GM21723 (cell line): ENCODE measurements at regions not wholly inside any gene's neighbourhood (a gene's known extent, or its start where the extent isn't known, plus 50 kb on each side); places are given as distances from the start of the nearest gene placed in this dataset.
"Not testable (repeated sequence)": the region's sequence is repeated elsewhere in the genome, so short reads cannot be mapped to it uniquely, and the experiment has no call there.

Experiments
- ATAC-seq: cut with Tn5 transposase; IDR thresholded peaks from one replicate; pipeline ENCODE4 v1.9.1; 2021; ENCODE audit warnings: mild to moderate bottlenecking, moderate library complexity; ENCODE audit not compliant: unreplicated experiment

DNA sequence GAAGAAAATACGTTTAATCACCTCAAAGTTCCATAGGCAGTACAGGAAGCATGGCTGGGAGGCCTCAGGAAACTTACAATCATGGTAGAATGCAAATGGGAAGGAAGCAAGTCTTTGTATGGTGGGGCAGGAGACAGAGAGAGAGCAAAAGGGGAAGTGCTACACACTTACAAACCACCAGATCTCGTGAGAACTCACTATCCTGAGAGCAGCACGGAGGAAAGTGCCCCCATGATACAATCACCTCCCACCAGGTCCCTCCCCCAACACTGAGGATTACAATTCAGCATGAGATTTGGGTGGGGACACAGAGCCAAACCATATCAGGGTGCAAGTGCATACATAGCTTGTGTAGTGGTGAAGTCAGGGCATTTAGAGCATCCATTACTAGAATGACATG is 92.3 kb upstream of the ANKRD10 start:
- ATAC-seq = no peak

GRCh38 chr13:111006506-111007031 is 91.7 kb upstream of the ANKRD10 start:
- ATAC-seq = no peak

DNA sequence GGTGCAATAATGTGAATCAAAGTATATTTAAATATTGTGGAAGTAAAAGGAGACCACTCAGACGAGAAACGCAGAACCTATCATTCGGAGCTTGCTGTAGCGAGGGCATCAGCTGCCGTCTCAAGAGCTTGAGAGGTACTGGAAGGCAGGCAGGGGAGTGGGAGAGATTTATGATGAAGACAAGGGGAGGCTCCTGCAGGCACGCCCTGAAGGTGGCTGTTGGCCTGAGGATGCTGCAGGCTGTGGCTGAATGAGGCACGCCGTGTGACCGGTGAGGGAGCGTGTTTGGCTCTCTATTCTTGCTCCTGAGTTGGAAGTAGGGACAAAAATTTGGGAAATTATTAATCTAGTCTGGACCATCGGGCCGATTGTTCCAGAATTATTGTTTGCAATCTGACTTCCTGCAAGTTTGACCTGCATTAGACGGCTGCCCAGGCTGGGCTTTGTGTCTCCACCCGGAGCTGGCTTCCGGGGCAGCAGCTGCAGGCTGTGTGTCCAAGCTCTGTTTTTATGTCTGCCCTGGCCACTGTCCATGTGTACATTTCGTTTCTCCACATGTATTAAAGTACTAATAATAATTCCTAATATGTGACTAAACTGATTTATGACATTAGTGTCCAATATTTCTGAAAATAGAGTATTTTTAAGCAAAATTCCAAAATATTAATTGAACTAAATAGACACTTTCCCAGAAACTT is 91.1 kb upstream of the ANKRD10 start:
- no peak for ATAC-seq

- no peak for ATAC-seq
Observed at GRCh38 chr13:111005364-111005763, 90.5 kb upstream of the ANKRD10 start.

DNA sequence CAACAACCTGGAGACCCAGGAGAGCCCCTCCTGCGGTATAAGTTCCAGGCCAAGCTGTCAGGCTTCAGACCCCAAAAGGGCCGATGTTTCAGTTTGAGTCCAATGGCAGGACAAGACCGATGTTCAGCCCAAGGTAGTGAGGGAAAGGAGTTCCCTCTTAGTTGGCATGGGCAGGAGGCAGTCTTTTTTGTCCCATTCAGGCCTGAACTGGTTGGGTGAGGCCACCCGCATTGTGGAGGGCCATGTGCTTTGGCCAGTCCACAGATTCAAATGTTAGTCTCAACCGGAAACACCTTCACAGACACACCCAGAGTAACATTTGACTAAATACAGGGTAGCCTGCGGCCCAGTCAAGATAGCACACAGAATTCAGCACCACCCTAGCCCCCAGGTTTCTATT is 89.6 kb upstream of the ANKRD10 start:
- no peak for ATAC-seq

- no peak for ATAC-seq
Observed at GRCh38 chr13:111001636-111002035, 86.8 kb upstream of the ANKRD10 start.

- ATAC-seq = no peak
Observed at GRCh38 chr13:110993788-110994187, 78.9 kb upstream of the ANKRD10 start.

GRCh38 chr13:110991991-110992508 is 77.2 kb upstream of the ANKRD10 start:
- ATAC-seq = no peak

DNA sequence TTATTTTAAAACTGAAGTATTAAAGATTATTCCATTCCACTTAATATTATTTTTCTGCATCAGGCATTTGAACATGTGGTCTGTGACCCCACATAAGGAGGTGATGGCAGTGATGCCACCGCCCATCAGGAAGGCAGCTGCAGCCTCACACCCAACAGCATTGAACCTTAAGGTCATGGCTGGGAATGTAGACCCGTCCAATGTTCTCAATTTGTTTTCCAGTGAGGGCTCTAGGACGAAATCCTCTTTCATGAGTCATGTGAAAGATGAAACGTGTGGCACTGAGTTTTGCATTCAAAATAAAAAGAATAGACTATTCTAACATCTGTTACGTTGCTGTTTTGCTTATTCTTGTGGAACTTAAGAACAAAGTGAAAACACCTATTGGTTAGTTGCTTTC is 74.5 kb upstream of the ANKRD10 start:
- no peak for ATAC-seq

- ATAC-seq = no peak
Observed at GRCh38 chr13:110985541-110985940, 70.7 kb upstream of the ANKRD10 start.

DNA sequence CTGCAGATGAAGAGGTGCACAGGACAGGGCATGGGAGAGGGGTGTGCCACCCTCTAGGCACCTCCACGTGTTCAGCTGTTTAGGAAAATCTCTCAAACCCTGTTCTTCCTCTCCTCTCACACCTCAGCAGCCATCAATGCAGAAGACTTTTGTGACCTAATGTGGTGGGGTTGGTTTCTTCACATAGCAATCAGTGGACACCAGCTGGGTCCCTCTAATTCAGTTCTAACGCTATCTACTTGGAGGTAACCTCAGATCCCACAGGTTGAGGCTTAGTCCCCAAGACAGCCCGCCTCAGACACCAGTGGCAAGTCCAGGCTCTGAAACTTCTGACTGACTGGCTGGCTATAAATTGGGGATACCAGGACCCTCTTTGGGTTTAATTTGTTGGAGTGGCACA is 69.9 kb upstream of the ANKRD10 start:
- ATAC-seq = no peak

- no peak for ATAC-seq
Observed at GRCh38 chr13:110984381-110984780, 69.5 kb upstream of the ANKRD10 start.

DNA sequence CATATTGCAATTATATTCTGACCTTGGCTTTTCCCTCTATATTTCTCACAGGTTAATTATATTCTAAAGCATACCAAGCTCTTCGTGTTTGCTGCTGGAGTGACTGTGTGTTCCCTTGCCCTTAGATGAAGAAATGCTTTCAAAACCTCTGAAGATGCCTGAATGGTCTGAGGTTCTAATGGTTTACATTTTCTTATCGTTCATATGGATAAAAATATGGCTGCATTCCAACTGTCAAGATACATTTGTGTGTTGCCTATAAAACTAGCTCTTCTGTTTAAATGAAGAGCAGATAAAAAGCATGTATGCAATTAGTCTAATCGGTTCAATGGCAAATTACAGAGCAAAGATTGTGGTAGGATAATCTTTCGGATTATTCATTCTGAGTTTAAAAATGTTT is 68.4 kb upstream of the ANKRD10 start:
- no peak for ATAC-seq

DNA sequence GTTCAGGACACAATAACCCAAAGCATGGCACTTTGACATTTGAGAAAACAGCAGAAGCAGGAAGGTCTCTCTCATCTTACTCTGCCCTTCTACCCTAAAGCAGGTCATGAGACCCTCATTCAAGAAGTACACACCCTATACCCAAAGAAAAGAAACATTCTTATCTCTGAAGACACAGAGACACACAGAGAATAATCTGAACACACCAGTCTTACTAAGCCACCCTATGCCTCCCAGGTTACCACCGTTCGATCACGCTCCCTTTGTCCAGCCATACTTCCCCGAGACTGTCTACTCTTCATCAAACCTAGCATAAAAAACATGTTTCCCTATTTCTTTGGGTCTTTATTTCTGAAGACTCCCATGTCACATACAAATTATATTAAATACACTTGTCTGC is 66.5 kb upstream of the ANKRD10 start:
- ATAC-seq = no peak

DNA sequence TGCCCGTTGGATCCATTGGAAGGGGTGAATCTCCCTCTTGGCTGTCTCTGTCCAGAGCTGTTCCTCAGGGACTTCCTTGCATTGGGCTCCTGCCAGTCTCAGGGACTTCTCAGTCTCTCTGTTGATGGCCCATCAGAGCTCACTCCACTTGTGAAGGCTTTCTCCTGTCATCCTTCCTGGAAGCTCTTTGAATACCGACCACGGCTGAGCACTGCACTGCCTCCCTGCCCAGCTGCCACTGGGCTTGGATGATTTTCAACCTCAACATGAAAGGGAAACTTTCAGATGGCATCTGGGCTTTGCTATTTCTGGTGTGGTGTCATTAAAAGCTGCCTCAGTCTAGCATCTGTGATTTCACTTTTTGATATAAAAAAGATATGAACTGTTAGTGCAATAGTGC is 66.1 kb upstream of the ANKRD10 start:
- ATAC-seq = no peak

DNA sequence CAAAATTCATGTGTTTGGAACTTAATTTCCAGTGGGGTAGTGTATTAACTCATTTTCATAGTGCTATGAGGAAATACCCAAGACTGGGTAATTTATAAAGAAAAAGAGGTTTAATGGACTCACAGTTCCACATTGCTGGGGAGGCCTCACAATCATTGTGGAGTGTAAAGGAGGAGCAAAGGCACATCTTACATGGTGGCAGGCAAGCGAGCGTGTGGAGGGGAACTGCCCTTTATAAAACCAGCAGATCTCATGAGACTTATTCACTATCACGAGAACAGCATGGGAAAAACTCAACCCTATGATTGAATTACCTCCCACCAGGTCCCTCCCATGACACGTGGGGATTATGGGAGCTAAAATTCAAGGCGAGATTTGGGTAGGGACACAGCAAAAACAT is 64.3 kb upstream of the ANKRD10 start:
- ATAC-seq = not testable (repeated sequence)

DNA sequence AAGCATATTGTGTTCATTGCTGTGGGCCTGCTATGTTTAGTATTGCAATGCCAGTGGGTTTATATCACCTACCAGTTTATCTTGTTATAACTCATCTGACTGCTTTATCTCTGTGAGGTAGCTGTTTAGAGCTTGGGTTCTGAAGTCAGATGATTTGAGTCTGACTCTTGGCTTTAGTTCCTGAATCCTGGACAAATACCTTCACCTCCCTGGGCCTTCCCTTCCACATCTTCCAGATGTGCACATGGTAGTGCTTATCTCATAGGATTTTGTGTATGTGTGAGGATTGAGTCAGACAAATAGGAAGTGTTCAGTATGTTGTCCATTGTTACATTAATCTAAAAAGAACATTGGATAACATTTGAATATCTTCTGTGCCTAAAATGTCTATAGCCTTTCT is 63.5 kb upstream of the ANKRD10 start:
- no peak for ATAC-seq

- no peak for ATAC-seq
Observed at GRCh38 chr13:110976785-110977184, 61.9 kb upstream of the ANKRD10 start.

- no peak for ATAC-seq
Observed at GRCh38 chr13:110973007-110973700, 58.3 kb upstream of the ANKRD10 start.

DNA sequence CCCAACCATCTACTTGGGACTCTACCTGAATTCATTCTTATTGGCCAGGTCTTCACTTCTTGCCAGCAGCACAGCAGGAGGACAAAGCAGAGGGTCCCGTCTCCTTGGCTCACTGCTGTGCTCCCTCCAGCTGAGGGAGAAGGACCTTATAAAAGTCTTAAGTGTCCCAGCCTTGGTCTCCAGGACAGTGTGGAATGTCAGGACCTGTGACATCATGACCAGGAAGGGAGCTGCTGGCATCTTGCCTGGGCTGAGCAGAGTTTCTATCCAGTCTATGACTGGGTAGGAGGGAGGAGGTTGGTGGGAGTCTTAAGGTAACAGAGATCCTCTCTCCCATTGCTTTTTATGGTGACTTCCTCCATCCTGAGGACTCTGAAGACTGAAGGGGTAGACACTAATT is 56.6 kb upstream of the ANKRD10 start:
- no peak for ATAC-seq

DNA sequence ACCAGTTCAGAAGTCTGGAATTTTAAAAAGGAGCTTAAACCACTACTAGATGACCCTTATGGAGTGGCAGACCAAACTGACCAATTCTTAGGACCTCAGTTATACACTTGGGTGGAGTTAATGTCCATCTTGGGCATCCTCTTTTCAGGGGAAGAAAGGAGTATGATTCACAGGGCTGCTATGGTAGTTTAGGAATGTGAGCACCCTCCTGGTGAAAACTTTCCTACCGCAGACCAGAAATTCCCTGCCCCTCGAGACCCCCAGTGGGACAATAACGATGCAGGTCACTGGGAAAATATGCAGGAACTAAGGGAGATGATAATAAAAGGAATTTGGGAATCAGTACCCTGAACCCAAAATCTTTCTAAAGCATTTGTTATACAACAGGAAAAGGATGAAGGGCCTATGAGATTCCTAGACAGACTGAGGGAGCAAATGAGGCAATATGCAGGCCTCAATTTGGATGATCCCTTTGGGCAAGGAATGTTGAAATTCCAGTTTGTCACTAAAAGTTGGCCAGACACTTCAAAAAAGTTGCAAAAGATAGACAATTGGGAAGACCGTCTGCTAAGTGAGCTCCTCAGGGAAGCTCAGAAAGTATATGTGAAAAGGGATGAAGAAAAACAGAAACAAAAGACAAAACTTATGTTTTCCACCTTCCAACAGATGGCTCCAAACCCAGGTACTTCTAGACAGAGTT is 52.4 kb upstream of the ANKRD10 start:
- not testable (repeated sequence) for ATAC-seq

DNA sequence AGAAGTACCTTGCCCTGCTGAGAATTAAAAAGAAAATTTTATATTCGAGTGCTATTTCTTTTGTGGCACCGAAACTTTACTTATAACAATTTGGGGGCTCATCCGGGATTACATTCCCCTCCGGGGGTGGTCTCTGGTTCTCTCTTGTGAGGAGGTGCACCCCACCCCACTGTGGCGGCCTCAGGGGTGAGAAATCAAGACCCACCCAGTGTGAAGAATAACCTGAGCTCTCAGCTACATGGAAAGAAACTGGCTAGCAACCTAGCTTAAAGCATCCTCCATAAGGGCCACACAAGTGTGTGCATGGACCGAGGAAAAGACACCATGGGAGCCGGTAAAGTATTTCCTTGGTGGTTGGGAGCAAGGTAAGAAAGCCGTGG is 50.9 kb upstream of the ANKRD10 start:
- no peak for ATAC-seq
